SH-SY5Y (cell line): ENCODE measurements at regions not wholly inside any gene's neighbourhood (a gene's known extent, or its start where the extent isn't known, plus 50 kb on each side); places are given as distances from the start of the nearest gene placed in this dataset.

ENCODE experiments used
- GATA2 ChIP-seq: IDR thresholded peaks from 2 replicates; pipeline ENCODE4 v1.6.1; 2011; ENCODE audit warnings: mild to moderate bottlenecking, low read depth, low read length
- GATA3 ChIP-seq: IDR thresholded peaks from 2 replicates; pipeline ENCODE4 v1.6.1; 2011; ENCODE audit warnings: low read depth, mild to moderate bottlenecking, low read length, moderate library complexity

- TF ChIP-seq GATA2 (no peak), GATA3 (no peak)
These were observed 280.2 kb downstream of the ZEB2 start for GRCh38 chr2:144239726-144240125.
